ENCODE measurements at regions not wholly inside any gene's neighbourhood (a gene's known extent, or its start where the extent isn't known, plus 50 kb on each side); places are given as distances from the start of the nearest gene placed in this dataset.

- DNase-seq: no peak
Observed at GRCh38 chr4:16993956-16994840, 95.8 kb upstream of the LDB2 start.

DNA sequence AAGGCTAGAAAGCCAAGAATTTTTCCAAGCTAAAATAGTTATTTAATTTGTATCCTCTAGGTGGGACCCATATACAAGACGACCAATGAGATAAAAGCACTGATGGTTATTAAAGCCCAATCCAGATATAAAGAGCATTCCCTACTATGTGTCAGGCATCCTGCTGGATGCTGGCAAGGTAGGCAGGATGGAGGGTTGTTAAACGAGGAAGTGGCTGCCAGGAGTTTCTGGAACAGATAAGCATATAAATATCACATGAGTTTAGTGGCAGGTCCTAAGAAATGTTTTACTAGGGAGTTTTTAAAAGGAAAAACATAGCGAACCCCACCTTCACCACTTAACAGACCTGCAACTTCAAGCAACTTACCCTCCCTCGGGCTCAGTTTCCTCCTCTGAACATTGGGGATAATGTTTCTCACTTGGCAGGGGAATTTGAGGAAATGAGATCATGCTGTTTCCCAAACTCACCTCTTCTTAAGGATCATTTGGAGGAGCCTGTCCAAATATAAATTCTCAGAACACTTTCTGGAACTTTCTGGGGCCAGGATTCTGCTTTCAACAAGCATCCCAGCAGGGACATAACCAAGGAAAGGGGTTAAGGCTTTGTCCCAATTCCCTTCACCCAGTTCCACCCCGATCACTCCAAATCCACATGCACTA, 94.3 kb upstream of the LDB2 start:
- peak; percentile 30 for DNase-seq

DNA sequence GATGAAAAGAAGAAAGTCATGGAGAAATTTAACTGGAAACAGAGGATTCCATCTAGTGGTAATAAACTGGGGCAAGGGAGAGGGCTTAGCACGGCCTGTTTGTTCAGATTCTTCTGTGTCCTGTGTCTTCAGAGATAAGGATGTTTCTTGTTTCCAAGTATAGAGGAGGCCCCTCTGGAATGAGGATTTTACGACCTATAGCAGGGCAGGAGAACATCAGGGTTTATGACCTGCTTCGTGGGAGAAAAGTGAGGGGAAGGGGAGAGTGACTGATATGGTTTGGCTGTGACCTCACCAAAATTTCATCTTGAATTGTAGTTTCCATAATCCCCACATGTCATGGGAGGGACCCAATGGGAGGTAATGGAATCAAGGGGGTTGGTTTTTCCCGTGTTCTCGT, 93.0 kb upstream of the LDB2 start:
- no peak for DNase-seq

DNA sequence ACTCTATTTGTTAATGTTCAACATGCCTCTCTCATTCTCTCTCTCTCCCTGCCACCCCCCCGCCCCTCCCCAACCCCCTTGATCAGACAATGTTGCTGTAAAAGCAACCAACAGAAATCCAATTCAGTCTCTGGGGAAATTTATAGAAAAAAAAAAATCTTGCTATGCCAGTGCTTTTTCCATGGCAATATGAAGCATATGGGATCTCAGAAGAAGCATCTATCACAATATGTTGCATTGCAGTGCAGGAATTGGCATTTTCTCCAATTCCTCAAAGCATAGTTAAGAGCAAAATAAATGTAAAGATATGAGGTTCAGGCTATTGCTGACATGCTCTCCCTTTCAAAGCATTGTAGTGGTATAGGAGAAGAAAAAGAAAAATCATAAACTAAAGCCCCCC, 90.9 kb upstream of the LDB2 start:
- no peak for DNase-seq

GRCh38 chr4:16988814-16989213, 90.4 kb upstream of the LDB2 start:
- no peak for DNase-seq

DNA sequence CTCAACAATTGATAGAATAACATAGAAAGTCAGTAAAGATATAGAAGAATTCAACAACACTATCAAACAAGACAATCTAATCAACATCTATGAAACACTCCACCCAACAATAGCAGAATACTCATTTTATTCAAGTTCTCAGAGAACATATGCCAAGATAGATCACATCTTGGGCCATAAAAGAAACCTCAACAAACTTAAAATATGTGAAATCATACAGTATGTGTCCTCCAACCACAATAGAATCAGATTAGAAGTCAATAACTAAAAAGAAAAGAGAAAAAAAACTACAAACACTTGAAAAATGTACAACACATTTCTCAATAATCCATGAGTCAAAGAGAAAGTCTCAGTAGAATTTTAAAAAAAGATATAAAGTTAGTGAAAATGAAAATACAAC, 78.6 kb upstream of the LDB2 start:
- no peak for DNase-seq

DNA sequence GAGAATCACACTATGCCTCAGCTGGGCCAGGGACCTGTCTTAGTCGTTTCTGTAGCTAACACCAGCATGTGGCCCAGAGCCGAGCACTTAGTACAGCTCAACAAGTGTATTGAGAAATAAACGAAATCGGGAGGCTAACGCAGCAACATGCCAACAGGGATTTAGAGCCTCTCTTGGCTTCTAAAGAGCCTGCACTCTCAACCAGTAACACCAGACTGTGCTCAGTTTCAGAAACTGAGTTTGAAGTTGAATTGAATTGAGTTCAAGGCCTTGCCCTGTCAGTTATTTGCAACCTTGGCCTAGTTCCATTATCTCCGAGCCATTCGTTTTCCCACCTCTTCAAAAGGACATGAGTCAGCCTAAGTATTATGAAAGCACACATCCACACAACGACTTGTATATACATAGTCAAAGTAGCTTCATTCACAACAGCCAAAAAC, 71.3 kb upstream of the LDB2 start:
- peak; percentile 61 for DNase-seq

DNA sequence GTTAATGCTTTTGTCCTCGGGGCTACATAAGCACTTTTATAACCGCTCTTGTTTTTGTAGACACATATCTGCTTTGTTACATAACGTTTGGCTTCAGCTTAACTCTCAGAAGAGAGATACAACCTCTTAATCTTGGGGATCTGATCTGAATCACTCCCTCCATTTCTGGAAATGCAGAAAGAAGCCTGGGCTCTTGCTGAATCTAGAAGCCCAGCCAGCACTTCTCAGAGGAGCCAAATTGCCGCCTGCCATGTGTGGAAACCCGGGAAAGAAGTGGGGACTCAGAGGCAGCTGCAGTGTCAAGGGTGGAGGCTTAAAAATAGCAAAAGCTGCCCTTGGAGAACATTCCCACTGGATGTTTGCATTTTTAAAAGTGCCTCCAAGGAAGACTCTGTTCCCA, 69.3 kb upstream of the LDB2 start:
- DNase-seq: no peak

DNA sequence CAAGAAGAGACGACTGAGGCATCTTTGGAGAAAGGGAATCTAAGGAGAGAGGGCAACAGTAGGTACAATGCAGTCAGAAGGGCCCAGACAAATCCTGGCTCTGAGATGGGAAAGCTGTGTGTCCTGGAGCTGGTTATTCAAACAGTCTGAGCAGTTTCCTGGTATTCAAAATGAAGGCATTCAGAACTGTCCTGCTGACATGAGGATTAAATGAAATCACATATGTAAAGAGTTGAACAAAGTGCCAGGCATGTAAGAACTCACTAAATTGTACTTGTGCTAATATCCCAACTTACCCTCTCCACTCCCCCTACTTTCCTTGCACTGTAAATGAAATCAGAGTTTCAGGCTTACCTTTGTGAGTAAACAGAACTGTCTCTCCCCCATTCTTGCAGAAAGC, 60.9 kb upstream of the LDB2 start:
- DNase-seq: no peak

- no peak for DNase-seq
Observed at GRCh38 chr4:16952896-16953630, 54.6 kb upstream of the LDB2 start.

DNA sequence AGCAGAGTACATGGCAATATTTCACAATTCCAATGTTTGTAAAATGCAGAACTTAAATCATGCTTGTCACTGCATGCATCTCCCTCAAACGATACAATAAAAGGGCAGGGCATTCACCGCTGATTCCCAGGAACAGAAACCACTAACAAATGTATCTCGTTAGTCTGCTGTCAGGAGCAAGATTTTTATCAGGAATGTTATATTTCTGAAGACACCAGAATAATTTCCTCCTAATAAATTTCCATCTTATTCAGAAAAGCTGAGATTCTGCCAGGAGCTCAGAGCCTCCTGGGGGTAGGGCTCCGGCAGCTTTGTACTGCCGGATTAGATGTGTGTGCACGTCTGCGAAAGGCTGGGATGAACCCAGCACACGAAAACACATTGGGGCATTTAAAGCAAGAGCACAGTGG, 54.0 kb upstream of the LDB2 start:
- no peak for DNase-seq

All from dermis blood vessel endothelial cell (primary cell).